Tibial nerve (tissue), 4 donors: ENCODE measurements at regions not wholly inside any gene's neighbourhood (a gene's known extent, or its start where the extent isn't known, plus 50 kb on each side); places are given as distances from the start of the nearest gene placed in this dataset.

ENCODE experiments used
- DNase-seq, 2 donors: peaks; one replicate each; pipeline ENCODE4 v3.0.0-alpha.2; 2019; ENCODE audit warnings: low spot score in 2 of 2
- H3K27ac ChIP-seq, 4 donors: fragments of 200-600 bp; sonication (generic) in 3 of 4; one replicate each; pipeline ENCODE4 v1.5.1; 2017 to 2019; ENCODE audit warnings: mild to moderate bottlenecking in 1 of 4
- H3K27me3 ChIP-seq, 2 donors: fragments of 200-600 bp; sonication (generic) in 1 of 2; one replicate each; pipeline versions ENCODE4 v1.5.1 to v1.6.0; 2017 to 2019
- H3K36me3 ChIP-seq, 3 donors: fragments of 200-600 bp; sonication (generic); one replicate each; pipeline ENCODE4 v1.5.1; 2018 to 2019
- H3K4me1 ChIP-seq, 4 donors: fragments of 200-600 bp; sonication (generic) in 3 of 4; one replicate each; pipeline ENCODE4 v1.5.1; 2017 to 2019
- H3K4me3 ChIP-seq, 4 donors: fragments of 200-600 bp; sonication (generic) in 3 of 4; one replicate each; pipeline ENCODE4 v1.5.1; 2017 to 2019; ENCODE audit warnings: mild to moderate bottlenecking in 1 of 4, moderate library complexity in 1 of 4
- H3K9me3 ChIP-seq, 4 donors: fragments of 200-600 bp; sonication (generic) in 3 of 4; one replicate each; pipeline ENCODE4 v1.5.1; 2017 to 2019
- EP300 ChIP-seq, 2 donors: sonication (generic); formaldehyde crosslinking; IDR thresholded peaks; one replicate each; pipeline ENCODE4 v1.6.1; 2017; ENCODE audit warnings: antibody characterized with exemption in 2 of 2, mild to moderate bottlenecking in 1 of 2
- POLR2A ChIP-seq, 2 donors: fragments of 450-650 bp; IDR thresholded peaks; one replicate each; pipeline ENCODE4 v1.6.1; 2017; ENCODE audit warnings: antibody characterized with exemption in 2 of 2, mild to moderate bottlenecking in 2 of 2, moderate library complexity in 2 of 2
- WGBS, 2 donors: methylation state at CpG; one replicate each; pipeline ENCODE4 v1.1.5; 2018; 5-methylcytosine and 5-hydroxymethylcytosine counted together
- TF ChIP-seq, protein P1 (sequence below), 5 experiments: fragments of 200-600 bp in 3 of 5; fragments of 450-650 bp in 2 of 5; sonication (generic) in 3 of 5; IDR thresholded peaks; one replicate each; pipeline ENCODE4 v1.5.1; 2016 to 2019; ENCODE audit warnings: antibody characterized with exemption in 5 of 5, mild to moderate bottlenecking in 3 of 5, moderate library complexity in 2 of 5

DNA sequence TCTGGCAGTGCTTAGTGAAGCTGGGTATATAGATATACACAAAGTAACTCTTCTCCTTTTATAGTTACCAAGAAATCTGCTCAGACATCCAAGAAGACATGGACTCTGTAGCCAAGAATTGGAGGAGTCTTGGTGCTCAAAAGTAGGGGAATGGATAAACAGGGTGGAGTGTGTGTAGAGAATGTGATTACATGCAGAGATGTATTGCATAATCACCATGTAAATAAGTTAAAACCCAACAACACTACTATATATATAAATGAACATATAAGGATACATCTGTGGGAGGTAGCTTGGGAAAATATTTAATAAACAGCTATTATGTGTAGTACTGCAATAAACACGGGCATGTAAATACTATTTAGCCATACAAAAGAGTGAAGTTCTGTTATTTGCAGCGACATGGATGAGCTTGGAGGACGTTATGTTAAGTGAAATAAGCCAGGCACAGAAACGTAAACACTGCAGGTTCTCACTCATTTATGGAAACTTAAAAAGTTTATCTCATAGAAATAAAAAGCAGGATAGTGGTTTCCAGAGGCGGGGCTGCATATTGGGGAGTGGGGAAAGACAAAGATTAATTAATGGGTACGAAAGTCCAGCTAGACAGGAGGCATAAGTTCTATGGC is 207.5 kb downstream of the TENT4A start:
- Histone ChIP-seq H3K27me3 (no peaks in the 10 kb centered on the region), H3K4me1 (no peaks in the 10 kb centered on the region), H3K27ac (no peak overlapping the region), H3K4me3 (no peak overlapping the region), H3K9me3 (peaks cover 0 to 8% (median 0%) of the 10 kb centered on the region in 4 donors), H3K36me3 (no peaks in the 10 kb centered on the region)
- 74 to 80% methylated on average over 6 of the region's 6 CpGs for WGBS, 2 donors
- no peak for DNase-seq
- TF ChIP-seq EP300 (IDR thresholded peaks at IDR 0.05) (no peak), POLR2A (IDR thresholded peaks at IDR 0.05) (no peak)
- TF ChIP-seq, protein P1, sequence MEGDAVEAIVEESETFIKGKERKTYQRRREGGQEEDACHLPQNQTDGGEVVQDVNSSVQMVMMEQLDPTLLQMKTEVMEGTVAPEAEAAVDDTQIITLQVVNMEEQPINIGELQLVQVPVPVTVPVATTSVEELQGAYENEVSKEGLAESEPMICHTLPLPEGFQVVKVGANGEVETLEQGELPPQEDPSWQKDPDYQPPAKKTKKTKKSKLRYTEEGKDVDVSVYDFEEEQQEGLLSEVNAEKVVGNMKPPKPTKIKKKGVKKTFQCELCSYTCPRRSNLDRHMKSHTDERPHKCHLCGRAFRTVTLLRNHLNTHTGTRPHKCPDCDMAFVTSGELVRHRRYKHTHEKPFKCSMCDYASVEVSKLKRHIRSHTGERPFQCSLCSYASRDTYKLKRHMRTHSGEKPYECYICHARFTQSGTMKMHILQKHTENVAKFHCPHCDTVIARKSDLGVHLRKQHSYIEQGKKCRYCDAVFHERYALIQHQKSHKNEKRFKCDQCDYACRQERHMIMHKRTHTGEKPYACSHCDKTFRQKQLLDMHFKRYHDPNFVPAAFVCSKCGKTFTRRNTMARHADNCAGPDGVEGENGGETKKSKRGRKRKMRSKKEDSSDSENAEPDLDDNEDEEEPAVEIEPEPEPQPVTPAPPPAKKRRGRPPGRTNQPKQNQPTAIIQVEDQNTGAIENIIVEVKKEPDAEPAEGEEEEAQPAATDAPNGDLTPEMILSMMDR (IDR thresholded peaks at IDR 0.05) = no peak

DNA sequence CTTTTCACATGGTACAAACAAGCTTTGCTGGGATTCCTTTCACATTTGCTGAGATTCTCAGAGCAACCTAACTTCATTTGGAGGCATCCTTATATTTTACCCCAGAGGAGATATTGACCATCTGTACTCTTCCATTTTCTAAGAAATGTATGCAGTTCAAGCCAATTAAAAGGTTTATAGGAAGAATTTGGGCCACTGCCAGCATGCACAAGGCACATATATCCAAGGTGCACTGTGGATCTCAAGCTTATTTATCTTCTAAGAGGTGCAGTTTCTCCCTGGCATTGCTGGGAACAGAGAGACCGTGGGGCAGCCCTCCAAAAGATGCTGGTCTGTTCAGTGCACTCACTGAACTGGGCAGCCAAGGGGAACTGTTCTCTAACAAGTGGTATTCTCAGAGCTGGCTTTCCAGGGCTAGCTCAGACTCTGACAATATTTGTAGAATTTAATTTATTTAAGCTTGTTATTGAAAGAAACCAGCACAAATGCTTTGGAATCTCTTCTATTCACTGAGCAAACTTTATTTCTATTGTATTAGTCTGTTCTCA is 213.3 kb downstream of the TENT4A start:
- 53 to 76% methylated on average over 1 of the region's 1 CpG for WGBS, 2 donors
- Histone ChIP-seq H3K27me3 (no peaks in the 10 kb centered on the region), H3K4me1 (no peaks in the 10 kb centered on the region), H3K27ac (no peak overlapping the region), H3K4me3 (no peak overlapping the region), H3K9me3 (peaks cover 0 to 2% (median 0%) of the 10 kb centered on the region in 4 donors), H3K36me3 (no peaks in the 10 kb centered on the region)
- no peak for TF ChIP-seq EP300 (IDR thresholded peaks at IDR 0.05)
- no peak for TF ChIP-seq POLR2A (IDR thresholded peaks at IDR 0.05)
- TF ChIP-seq, protein P1 (IDR thresholded peaks at IDR 0.05) = no peak
- no peak for DNase-seq

DNA sequence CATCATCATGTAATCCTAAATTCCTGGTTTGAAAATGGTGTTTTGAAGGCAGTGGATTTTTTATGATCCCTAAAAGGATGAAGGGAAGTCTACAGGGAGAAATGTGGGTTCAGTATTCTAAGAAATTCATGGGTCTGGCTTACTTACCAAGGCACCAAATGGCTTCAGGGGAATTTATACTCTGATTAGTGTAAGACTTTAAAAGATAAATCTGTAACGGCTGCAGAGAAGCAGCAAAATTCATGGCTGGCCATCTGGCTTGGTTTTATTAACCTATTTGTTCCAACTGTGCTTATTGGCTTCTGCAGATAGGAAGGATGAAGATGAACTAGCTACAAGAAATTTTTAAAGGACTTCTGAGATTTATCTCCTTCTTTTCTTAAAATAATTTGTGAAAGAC is 222.8 kb downstream of the TENT4A start:
- Histone ChIP-seq H3K27ac (no peak overlapping the region), H3K27me3 (no peaks in the 10 kb centered on the region), H3K4me1 (no peaks in the 10 kb centered on the region), H3K9me3 (no peaks in the 10 kb centered on the region), H3K4me3 (no peak overlapping the region), H3K36me3 (no peaks in the 10 kb centered on the region)
- no peak for TF ChIP-seq POLR2A (IDR thresholded peaks at IDR 0.05)
- TF ChIP-seq, protein P1 (IDR thresholded peaks at IDR 0.05) = no peak
- no peak for TF ChIP-seq EP300 (IDR thresholded peaks at IDR 0.05)
- 50 to 52% methylated on average over 1 of the region's 1 CpG for WGBS, 2 donors
- DNase-seq = no peak

DNA sequence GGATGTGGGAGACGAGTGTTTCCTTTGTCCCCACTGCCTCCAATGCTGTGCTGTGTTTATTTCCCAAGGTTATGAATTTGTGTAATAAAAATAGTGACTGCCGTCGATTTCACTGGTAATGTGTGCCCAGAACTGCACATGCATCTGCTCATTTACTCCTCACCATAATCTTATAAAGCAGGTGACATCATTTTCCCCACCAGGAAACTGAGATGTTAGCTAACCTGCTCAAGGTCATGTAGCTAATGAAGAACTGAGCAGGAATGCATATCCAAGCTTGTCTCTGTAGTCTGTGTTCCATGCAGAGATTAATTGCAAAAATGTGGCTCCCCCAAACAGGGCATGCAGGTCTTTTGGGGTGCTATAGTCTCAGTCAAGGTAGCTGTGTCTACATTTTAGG is 224.4 kb downstream of the TENT4A start:
- no peaks in the 10 kb centered on the region for H3K4me1 ChIP-seq
- no peak overlapping the region for H3K4me3 ChIP-seq
- no peak for DNase-seq
- no peak overlapping the region for H3K27ac ChIP-seq
- TF ChIP-seq EP300 (IDR thresholded peaks at IDR 0.05) = no peak
- TF ChIP-seq POLR2A (IDR thresholded peaks at IDR 0.05) = no peak
- TF ChIP-seq, protein P1 (IDR thresholded peaks at IDR 0.05) = no peak
- no peaks in the 10 kb centered on the region for H3K27me3 ChIP-seq
- 57 to 69% methylated on average over 3 of the region's 3 CpGs for whole genome bisulfite sequencing, 2 donors
- no peaks in the 10 kb centered on the region for H3K9me3 ChIP-seq
- H3K36me3 ChIP-seq = no peaks in the 10 kb centered on the region

DNA sequence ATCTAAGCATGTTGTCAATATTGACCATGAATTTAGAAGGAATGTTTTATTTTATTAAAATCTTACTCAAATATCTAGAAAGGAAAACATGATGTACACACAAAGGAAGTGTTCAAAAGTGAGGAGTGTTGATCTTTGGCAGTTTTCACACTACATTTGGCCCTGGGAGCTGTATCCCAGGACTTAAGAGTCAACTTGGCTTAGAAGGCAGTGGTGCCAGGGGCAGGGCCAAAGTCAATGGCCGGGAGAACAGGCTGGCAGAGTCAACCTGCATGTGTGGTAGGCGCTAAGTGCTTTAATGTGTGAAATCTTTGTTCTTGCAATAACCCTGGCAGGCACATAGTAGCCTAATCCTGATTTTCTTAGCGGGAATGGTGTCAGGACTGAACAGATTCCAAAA is 228.4 kb downstream of the TENT4A start:
- H3K4me3 ChIP-seq = no peak overlapping the region
- WGBS, 2 donors = 72 to 82% methylated on average over 3 of the region's 3 CpGs
- no peak for TF ChIP-seq POLR2A (IDR thresholded peaks at IDR 0.05)
- no peak for TF ChIP-seq EP300 (IDR thresholded peaks at IDR 0.05)
- TF ChIP-seq, protein P1 (IDR thresholded peaks at IDR 0.05) = no peak
- no peak overlapping the region for H3K27ac ChIP-seq
- no peaks in the 10 kb centered on the region for H3K27me3 ChIP-seq
- H3K4me1 ChIP-seq = no peaks in the 10 kb centered on the region
- H3K9me3 ChIP-seq = no peaks in the 10 kb centered on the region
- DNase-seq = no peak
- H3K36me3 ChIP-seq = no peaks in the 10 kb centered on the region
